WTC11 (cell line): ENCODE measurements at regions not wholly inside any gene's neighbourhood (a gene's known extent, or its start where the extent isn't known, plus 50 kb on each side); places are given as distances from the start of the nearest gene placed in this dataset.

ENCODE experiments used
- ATAC-seq: fragments of 200-7000 bp; cut with Tn5 transposase; 2 replicates; pipeline ENCODE4 v1.10.0; 2021; ENCODE audit warnings: mild to moderate bottlenecking, moderate library complexity
- CTCF ChIA-PET: fragments of 300-600 bp; sonication (Branson Sonifier 250); formaldehyde crosslinking; loops from one replicate; lab custom pipeline; 2021; ENCODE audit warnings: antibody characterized with exemption; lab: Charles Lee
- POLR2A ChIA-PET: fragments of 350-600 bp; sonication (Branson Sonifier 250); formaldehyde crosslinking; loops from one replicate; lab custom pipeline; 2021; ENCODE audit warnings: antibody characterized with exemption; lab: Charles Lee
- DNase-seq: peaks from one replicate; pipeline ENCODE4 v3.0.0; 2021; ENCODE audit warnings: low spot score
- H3K27ac Mint-ChIP-seq: 2 replicates; pipeline ENCODE4 v1.8.0; 2021; ENCODE audit warnings: mixed read lengths
- H3K27me3 Mint-ChIP-seq: 2 replicates; pipeline ENCODE4 v1.8.0; 2021; ENCODE audit warnings: low read depth, mild to moderate bottlenecking, moderate library complexity, mixed read lengths
- H3K36me3 Mint-ChIP-seq: 2 replicates; pipeline ENCODE4 v1.8.0; 2021; ENCODE audit warnings: mixed read lengths
- H3K4me1 Mint-ChIP-seq: 2 replicates; pipeline ENCODE4 v1.8.0; 2022; ENCODE audit warnings: mixed read lengths
- H3K4me3 Mint-ChIP-seq: 2 replicates; pipeline ENCODE4 v1.8.0; 2021; ENCODE audit warnings: mild to moderate bottlenecking, moderate library complexity, mixed read lengths
- H3K9me3 Mint-ChIP-seq: 2 replicates; pipeline ENCODE4 v1.8.0; 2021; ENCODE audit warnings: mixed read lengths
- CREM ChIP-seq: sonication (generic); formaldehyde crosslinking; IDR thresholded peaks from 2 replicates; pipeline ENCODE4 v1.8.1; 2022; ENCODE audit warnings: mild to moderate bottlenecking, missing genetic modification reagents, moderate library complexity
- EMX1 ChIP-seq: fragments of 250-450 bp; sonication (Bioruptor Pico); IDR thresholded peaks from 2 replicates; pipeline ENCODE4 v1.8.0; 2021; ENCODE audit warnings: mild to moderate bottlenecking
- ETV6 ChIP-seq: sonication (generic); formaldehyde crosslinking; IDR thresholded peaks from 2 replicates; pipeline ENCODE4 v1.8.1; 2022; ENCODE audit warnings: mild to moderate bottlenecking, missing genetic modification reagents
- IRF2 ChIP-seq: sonication (generic); formaldehyde crosslinking; IDR thresholded peaks from 2 replicates; pipeline ENCODE4 v1.8.0; 2022; ENCODE audit warnings: low read depth, missing genetic modification reagents, borderline replicate concordance
- NFE2L1 ChIP-seq: sonication (generic); formaldehyde crosslinking; IDR thresholded peaks from 2 replicates; pipeline ENCODE4 v1.8.1; 2023; ENCODE audit warnings: missing genetic modification reagents
- NFYB ChIP-seq: sonication (generic); formaldehyde crosslinking; conservative IDR thresholded peaks from 2 replicates; pipeline ENCODE4 v1.8.0; 2022; ENCODE audit warnings: low read depth, missing genetic modification reagents
- RORB ChIP-seq: fragments of 250-450 bp; sonication (Bioruptor Pico); IDR thresholded peaks from 2 replicates; pipeline ENCODE4 v1.9.0; 2021; ENCODE audit warnings: mild to moderate bottlenecking
- SOX15 ChIP-seq: fragments of 250-450 bp; sonication (Bioruptor Pico); IDR thresholded peaks from 2 replicates; pipeline ENCODE4 v1.9.0; 2021; ENCODE audit warnings: mild to moderate bottlenecking
- TCF7 ChIP-seq: sonication (generic); formaldehyde crosslinking; IDR thresholded peaks from 2 replicates; pipeline ENCODE4 v1.8.0; 2022; ENCODE audit warnings: mild to moderate bottlenecking, low read depth, missing genetic modification reagents, moderate library complexity
- TEAD4 ChIP-seq: sonication (generic); formaldehyde crosslinking; IDR thresholded peaks from 2 replicates; pipeline ENCODE4 v1.8.0; 2022; ENCODE audit warnings: mild to moderate bottlenecking, missing genetic modification reagents
- ZBTB21 ChIP-seq: sonication (generic); formaldehyde crosslinking; IDR thresholded peaks from 2 replicates; pipeline ENCODE4 v1.8.1; 2023; ENCODE audit warnings: mild to moderate bottlenecking, missing genetic modification reagents, borderline replicate concordance
- ZNF219 ChIP-seq: sonication (generic); formaldehyde crosslinking; IDR thresholded peaks from 2 replicates; pipeline ENCODE4 v1.8.0; 2023; ENCODE audit warnings: missing genetic modification reagents, mild to moderate bottlenecking, borderline replicate concordance
- ZNF416 ChIP-seq: fragments of 250-450 bp; sonication (Bioruptor Pico); IDR thresholded peaks from 2 replicates; pipeline ENCODE4 v1.9.0; 2021; ENCODE audit warnings: mild to moderate bottlenecking, inconsistent platforms
- ZNF423 ChIP-seq: fragments of 250-450 bp; sonication (Bioruptor Pico); IDR thresholded peaks from 2 replicates; pipeline ENCODE4 v2.1.2; 2022; ENCODE audit warnings: mild to moderate bottlenecking, moderate library complexity
- TF ChIP-seq, protein P1 (sequence below): sonication (generic); formaldehyde crosslinking; IDR thresholded peaks from 2 replicates; pipeline ENCODE4 v1.8.1; 2023; ENCODE audit warnings: mild to moderate bottlenecking, missing genetic modification reagents, borderline replicate concordance
- TF ChIP-seq, protein P2 (sequence below): sonication (generic); formaldehyde crosslinking; IDR thresholded peaks from 2 replicates; pipeline ENCODE4 v1.8.0; 2023; ENCODE audit warnings: mild to moderate bottlenecking, missing genetic modification reagents
- TF ChIP-seq, protein P3 (sequence below): fragments of 250-450 bp; sonication (Bioruptor Pico); IDR thresholded peaks from 2 replicates; pipeline ENCODE4 v1.8.0; 2021; ENCODE audit warnings: mild to moderate bottlenecking
- TF ChIP-seq, protein P4 (sequence below): sonication (generic); formaldehyde crosslinking; IDR thresholded peaks from 2 replicates; pipeline ENCODE4 v1.8.1; 2023; ENCODE audit warnings: mild to moderate bottlenecking, missing genetic modification reagents
- TF ChIP-seq, protein P5 (sequence below): sonication (generic); formaldehyde crosslinking; IDR thresholded peaks from 2 replicates; pipeline ENCODE4 v1.8.1; 2023; ENCODE audit warnings: mild to moderate bottlenecking, missing genetic modification reagents, moderate library complexity
- TF ChIP-seq, protein P6 (sequence below): fragments of 250-450 bp; sonication (Bioruptor Pico); conservative IDR thresholded peaks from 2 replicates; pipeline ENCODE4 v1.9.0; 2021; ENCODE audit warnings: mild to moderate bottlenecking
- TF ChIP-seq, protein P7 (sequence below): sonication (generic); formaldehyde crosslinking; IDR thresholded peaks from 2 replicates; pipeline ENCODE4 v1.8.1; 2022; ENCODE audit warnings: low read depth, missing genetic modification reagents, borderline replicate concordance

DNA sequence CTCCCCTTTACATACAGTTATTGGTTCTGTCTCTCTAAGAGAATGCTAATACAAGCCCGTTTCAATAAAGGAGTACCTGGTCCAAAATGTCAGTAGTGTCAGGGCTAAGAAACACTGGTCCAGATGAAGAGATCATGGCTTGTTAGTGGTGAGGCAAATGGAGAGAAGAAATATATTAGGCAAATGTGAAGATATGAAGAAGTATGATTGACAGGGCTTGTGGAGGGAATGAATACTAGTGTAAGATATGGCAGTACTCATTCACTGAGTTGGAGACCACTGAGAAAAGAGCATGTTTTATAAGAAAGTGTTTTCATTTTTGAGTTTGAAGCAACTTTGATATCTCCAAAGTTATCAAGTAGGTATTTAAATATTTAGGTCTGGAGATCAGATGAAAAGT, 290.5 kb upstream of the MEF2C start (continued):
- TF ChIP-seq, protein P1, sequence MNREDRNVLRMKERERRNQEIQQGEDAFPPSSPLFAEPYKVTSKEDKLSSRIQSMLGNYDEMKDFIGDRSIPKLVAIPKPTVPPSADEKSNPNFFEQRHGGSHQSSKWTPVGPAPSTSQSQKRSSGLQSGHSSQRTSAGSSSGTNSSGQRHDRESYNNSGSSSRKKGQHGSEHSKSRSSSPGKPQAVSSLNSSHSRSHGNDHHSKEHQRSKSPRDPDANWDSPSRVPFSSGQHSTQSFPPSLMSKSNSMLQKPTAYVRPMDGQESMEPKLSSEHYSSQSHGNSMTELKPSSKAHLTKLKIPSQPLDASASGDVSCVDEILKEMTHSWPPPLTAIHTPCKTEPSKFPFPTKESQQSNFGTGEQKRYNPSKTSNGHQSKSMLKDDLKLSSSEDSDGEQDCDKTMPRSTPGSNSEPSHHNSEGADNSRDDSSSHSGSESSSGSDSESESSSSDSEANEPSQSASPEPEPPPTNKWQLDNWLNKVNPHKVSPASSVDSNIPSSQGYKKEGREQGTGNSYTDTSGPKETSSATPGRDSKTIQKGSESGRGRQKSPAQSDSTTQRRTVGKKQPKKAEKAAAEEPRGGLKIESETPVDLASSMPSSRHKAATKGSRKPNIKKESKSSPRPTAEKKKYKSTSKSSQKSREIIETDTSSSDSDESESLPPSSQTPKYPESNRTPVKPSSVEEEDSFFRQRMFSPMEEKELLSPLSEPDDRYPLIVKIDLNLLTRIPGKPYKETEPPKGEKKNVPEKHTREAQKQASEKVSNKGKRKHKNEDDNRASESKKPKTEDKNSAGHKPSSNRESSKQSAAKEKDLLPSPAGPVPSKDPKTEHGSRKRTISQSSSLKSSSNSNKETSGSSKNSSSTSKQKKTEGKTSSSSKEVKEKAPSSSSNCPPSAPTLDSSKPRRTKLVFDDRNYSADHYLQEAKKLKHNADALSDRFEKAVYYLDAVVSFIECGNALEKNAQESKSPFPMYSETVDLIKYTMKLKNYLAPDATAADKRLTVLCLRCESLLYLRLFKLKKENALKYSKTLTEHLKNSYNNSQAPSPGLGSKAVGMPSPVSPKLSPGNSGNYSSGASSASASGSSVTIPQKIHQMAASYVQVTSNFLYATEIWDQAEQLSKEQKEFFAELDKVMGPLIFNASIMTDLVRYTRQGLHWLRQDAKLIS (CRISPR knock-in tag): no peak
- no peak for TF ChIP-seq CREM
- TF ChIP-seq, all 79 proteins: peak for 0

DNA sequence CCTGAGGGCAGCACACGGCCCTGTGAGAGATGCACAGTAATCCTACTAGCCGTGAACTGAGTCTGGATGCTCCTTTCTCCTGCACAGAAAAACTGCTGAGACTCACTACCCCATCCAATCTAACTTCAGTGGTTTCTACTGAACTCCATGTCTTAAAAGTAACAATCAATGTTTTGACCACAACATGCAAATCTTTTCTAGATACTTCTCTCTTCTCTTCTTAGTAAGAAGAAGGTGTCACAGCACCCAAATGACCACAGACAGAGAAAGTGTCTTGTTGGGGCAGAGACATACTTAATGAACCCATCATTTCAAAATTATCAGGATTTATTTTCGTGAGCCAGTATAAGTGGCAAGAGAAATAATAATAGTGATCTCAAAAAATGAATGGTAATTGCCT, 285.8 kb upstream of the MEF2C start:
- H3K4me1 Mint-ChIP-seq: peaks cover 25% of the 10 kb centered on the region
- CTCF ChIA-PET: interaction anchor here (0.7 to 1.7 kb wide), 3 partner anchors 96 to 439 kb away, joined by 4 to 5 read pairs (median 5); no protein-coding TSS in a partner anchor
- no peak overlapping the region for H3K27ac Mint-ChIP-seq
- peaks cover 3% of the 10 kb centered on the region; the same call in 1 of the 2 replicates for H3K36me3 Mint-ChIP-seq
- H3K27me3 Mint-ChIP-seq: no peaks in the 10 kb centered on the region
- ATAC-seq (no peak), DNase-seq (no peak)
- H3K9me3 Mint-ChIP-seq: peaks cover 18% of the 10 kb centered on the region
- POLR2A ChIA-PET: no interaction called here
- H3K4me3 Mint-ChIP-seq: no peak overlapping the region
- TF ChIP-seq, protein P2, sequence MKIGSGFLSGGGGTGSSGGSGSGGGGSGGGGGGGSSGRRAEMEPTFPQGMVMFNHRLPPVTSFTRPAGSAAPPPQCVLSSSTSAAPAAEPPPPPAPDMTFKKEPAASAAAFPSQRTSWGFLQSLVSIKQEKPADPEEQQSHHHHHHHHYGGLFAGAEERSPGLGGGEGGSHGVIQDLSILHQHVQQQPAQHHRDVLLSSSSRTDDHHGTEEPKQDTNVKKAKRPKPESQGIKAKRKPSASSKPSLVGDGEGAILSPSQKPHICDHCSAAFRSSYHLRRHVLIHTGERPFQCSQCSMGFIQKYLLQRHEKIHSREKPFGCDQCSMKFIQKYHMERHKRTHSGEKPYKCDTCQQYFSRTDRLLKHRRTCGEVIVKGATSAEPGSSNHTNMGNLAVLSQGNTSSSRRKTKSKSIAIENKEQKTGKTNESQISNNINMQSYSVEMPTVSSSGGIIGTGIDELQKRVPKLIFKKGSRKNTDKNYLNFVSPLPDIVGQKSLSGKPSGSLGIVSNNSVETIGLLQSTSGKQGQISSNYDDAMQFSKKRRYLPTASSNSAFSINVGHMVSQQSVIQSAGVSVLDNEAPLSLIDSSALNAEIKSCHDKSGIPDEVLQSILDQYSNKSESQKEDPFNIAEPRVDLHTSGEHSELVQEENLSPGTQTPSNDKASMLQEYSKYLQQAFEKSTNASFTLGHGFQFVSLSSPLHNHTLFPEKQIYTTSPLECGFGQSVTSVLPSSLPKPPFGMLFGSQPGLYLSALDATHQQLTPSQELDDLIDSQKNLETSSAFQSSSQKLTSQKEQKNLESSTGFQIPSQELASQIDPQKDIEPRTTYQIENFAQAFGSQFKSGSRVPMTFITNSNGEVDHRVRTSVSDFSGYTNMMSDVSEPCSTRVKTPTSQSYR (CRISPR knock-in tag): no peak
- no peak for TF ChIP-seq ZNF416
- no peak for TF ChIP-seq ETV6 (CRISPR knock-in tag)
- TF ChIP-seq EMX1 (CRISPR knock-in tag): no peak
- TF ChIP-seq, protein P3, sequence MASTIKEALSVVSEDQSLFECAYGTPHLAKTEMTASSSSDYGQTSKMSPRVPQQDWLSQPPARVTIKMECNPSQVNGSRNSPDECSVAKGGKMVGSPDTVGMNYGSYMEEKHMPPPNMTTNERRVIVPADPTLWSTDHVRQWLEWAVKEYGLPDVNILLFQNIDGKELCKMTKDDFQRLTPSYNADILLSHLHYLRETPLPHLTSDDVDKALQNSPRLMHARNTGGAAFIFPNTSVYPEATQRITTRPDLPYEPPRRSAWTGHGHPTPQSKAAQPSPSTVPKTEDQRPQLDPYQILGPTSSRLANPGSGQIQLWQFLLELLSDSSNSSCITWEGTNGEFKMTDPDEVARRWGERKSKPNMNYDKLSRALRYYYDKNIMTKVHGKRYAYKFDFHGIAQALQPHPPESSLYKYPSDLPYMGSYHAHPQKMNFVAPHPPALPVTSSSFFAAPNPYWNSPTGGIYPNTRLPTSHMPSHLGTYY (CRISPR knock-in tag): no peak
- TF ChIP-seq TEAD4 (CRISPR knock-in tag): no peak
- TF ChIP-seq, protein P4, sequence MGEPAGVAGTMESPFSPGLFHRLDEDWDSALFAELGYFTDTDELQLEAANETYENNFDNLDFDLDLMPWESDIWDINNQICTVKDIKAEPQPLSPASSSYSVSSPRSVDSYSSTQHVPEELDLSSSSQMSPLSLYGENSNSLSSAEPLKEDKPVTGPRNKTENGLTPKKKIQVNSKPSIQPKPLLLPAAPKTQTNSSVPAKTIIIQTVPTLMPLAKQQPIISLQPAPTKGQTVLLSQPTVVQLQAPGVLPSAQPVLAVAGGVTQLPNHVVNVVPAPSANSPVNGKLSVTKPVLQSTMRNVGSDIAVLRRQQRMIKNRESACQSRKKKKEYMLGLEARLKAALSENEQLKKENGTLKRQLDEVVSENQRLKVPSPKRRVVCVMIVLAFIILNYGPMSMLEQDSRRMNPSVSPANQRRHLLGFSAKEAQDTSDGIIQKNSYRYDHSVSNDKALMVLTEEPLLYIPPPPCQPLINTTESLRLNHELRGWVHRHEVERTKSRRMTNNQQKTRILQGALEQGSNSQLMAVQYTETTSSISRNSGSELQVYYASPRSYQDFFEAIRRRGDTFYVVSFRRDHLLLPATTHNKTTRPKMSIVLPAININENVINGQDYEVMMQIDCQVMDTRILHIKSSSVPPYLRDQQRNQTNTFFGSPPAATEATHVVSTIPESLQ (CRISPR knock-in tag): no peak
- TF ChIP-seq ZBTB21 (CRISPR knock-in tag): no peak
- no peak for TF ChIP-seq NFE2L1 (CRISPR knock-in tag)
- TF ChIP-seq, protein P5, sequence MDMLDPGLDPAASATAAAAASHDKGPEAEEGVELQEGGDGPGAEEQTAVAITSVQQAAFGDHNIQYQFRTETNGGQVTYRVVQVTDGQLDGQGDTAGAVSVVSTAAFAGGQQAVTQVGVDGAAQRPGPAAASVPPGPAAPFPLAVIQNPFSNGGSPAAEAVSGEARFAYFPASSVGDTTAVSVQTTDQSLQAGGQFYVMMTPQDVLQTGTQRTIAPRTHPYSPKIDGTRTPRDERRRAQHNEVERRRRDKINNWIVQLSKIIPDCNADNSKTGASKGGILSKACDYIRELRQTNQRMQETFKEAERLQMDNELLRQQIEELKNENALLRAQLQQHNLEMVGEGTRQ (CRISPR knock-in tag): no peak
- TF ChIP-seq TCF7 (CRISPR knock-in tag): no peak
- no peak for TF ChIP-seq ZNF219
- TF ChIP-seq, protein P6, sequence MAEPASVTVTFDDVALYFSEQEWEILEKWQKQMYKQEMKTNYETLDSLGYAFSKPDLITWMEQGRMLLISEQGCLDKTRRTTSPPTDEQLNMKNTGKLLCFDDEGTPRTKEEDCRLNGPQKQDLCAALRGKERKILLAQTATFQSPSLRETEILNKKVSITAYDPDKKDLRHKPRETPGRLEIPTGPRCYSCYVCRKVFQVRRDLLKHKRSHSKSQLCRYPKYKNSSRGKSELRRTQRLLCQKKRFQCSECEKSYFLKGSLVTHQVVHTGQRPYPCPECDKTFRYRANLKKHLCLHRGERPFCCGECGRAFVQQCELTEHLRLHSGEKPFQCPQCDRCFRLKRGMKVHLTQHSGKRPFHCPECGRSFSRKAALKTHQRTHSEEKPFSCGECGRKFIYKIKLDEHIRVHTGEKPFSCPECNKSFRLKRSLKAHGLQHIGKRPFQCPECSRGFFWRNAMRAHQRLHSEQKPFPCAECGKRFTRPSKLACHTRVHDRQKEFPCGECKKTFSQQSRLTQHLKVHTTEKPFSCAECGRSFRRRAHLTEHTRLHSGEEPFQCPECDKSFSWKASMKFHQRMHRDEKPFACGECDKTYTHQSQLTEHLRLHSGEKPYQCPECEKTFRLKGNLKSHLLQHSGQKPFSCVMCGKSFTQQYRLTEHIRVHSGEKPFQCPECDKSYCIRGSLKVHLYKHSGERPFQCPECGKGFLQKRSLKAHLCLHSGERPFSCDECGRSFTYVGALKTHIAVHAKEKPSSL (CRISPR knock-in tag): no peak
- no peak for TF ChIP-seq RORB (CRISPR knock-in tag)
- no peak for TF ChIP-seq NFYB (CRISPR knock-in tag)
- no peak for TF ChIP-seq ZNF423 (CRISPR knock-in tag)
- TF ChIP-seq, protein P7, sequence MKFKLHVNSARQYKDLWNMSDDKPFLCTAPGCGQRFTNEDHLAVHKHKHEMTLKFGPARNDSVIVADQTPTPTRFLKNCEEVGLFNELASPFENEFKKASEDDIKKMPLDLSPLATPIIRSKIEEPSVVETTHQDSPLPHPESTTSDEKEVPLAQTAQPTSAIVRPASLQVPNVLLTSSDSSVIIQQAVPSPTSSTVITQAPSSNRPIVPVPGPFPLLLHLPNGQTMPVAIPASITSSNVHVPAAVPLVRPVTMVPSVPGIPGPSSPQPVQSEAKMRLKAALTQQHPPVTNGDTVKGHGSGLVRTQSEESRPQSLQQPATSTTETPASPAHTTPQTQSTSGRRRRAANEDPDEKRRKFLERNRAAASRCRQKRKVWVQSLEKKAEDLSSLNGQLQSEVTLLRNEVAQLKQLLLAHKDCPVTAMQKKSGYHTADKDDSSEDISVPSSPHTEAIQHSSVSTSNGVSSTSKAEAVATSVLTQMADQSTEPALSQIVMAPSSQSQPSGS (CRISPR knock-in tag): no peak
- TF ChIP-seq SOX15: no peak
- TF ChIP-seq IRF2 (CRISPR knock-in tag): no peak
